Epithelial cell of proximal tubule (primary cell): ENCODE measurements at regions not wholly inside any gene's neighbourhood (a gene's known extent, or its start where the extent isn't known, plus 50 kb on each side); places are given as distances from the start of the nearest gene placed in this dataset.

Source experiments
- DNase-seq: peaks from one replicate; pipeline ENCODE4 v3.0.0-alpha.2; 2011; ENCODE audit warnings: low read depth
- H3K4me3 ChIP-seq: 2 replicates; pipeline ENCODE4 v1.5.1; 2011; ENCODE audit warnings: low read depth, mild to moderate bottlenecking, low read length
- CTCF ChIP-seq: conservative IDR thresholded peaks from 2 replicates; pipeline ENCODE4 v1.5.1; 2012; ENCODE audit warnings: low read depth, mild to moderate bottlenecking, low read length

- no peak overlapping the region for H3K4me3 ChIP-seq
- no peak for TF ChIP-seq CTCF
- DNase-seq: no peak
These were observed 290.5 kb upstream of the CDYL start for GRCh38 chr6:4485735-4486134.

GRCh38 chr6:4482461-4482860 lies 293.7 kb upstream of the CDYL start:
- H3K4me3 ChIP-seq: no peak overlapping the region
- no peak for DNase-seq
- no peak for TF ChIP-seq CTCF

GRCh38 chr6:4480788-4481735 lies 295.1 kb upstream of the CDYL start:
- H3K4me3 ChIP-seq: no peak overlapping the region
- DNase-seq: no peak
- TF ChIP-seq CTCF: no peak

GRCh38 chr6:4478098-4478497 lies 298.1 kb upstream of the CDYL start:
- no peak for DNase-seq
- no peak for TF ChIP-seq CTCF

GRCh38 chr6:4474810-4475209 lies 301.4 kb upstream of the CDYL start:
- TF ChIP-seq CTCF: no peak
- DNase-seq: no peak
- H3K4me3 ChIP-seq: no peak overlapping the region

More at GRCh38 chr6:4478098-4478497, 298.1 kb upstream of the CDYL start:
- H3K4me3 ChIP-seq: no peak overlapping the region

- TF ChIP-seq CTCF: no peak
- no peak for DNase-seq
These were observed 303.1 kb upstream of the CDYL start for GRCh38 chr6:4472969-4473642.

More at GRCh38 chr6:4472969-4473642, 303.1 kb upstream of the CDYL start:
- H3K4me3 ChIP-seq: no peak overlapping the region
